ENCODE measurements at regions not wholly inside any gene's neighbourhood (a gene's known extent, or its start where the extent isn't known, plus 50 kb on each side); places are given as distances from the start of the nearest gene placed in this dataset. TPM values are rescaled to one million over a fixed set of nuclear protein-coding genes. Genes with fewer than 3 reads are reported as not detected.

DNA sequence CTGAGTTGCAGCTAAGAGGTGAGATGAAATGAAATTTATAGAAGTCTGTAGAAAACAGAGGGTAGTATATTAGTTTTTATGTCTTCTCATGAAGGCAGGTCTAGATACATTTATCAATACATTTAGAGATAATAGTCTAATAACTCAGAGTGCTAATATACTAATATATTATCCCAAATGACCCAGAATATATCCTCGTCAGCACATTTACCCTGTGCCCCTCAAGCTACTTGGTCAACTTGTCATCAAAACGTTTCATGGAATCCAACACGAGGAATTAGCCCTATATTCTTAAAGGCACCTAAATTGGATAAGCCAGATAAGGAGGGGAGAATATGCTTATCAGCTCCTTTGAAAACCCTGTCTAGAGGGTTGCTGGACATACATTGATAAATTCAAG is 415.1 kb upstream of the LRRTM1 start:
- TF ChIP-seq, protein P1, sequence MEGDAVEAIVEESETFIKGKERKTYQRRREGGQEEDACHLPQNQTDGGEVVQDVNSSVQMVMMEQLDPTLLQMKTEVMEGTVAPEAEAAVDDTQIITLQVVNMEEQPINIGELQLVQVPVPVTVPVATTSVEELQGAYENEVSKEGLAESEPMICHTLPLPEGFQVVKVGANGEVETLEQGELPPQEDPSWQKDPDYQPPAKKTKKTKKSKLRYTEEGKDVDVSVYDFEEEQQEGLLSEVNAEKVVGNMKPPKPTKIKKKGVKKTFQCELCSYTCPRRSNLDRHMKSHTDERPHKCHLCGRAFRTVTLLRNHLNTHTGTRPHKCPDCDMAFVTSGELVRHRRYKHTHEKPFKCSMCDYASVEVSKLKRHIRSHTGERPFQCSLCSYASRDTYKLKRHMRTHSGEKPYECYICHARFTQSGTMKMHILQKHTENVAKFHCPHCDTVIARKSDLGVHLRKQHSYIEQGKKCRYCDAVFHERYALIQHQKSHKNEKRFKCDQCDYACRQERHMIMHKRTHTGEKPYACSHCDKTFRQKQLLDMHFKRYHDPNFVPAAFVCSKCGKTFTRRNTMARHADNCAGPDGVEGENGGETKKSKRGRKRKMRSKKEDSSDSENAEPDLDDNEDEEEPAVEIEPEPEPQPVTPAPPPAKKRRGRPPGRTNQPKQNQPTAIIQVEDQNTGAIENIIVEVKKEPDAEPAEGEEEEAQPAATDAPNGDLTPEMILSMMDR (IDR thresholded peaks at IDR 0.05), result no peak
- ATAC-seq (ENCODE audit: low FRiP score) (no peak), DNase-seq (ENCODE audit: low spot score) (no peak)

DNA sequence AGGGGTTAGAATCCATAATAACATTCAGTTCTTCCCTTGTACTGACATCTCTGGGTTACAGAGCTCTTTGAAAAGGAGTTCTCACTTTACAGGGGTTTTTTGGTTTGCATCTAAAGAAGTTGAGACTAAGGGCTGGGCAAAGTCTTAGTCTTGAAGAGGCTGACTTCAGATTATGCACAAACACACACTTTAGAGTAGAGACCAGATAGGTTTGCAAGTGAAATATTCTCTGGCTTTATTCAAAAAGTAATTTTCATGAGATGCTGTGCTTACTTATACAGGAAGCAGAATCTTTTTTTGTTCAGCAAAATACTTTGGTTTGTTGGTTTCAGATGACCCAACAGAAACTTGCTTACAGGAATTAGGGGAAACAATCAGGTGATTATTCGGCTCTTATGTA is 410.9 kb upstream of the LRRTM1 start:
- DNase-seq (ENCODE audit: low spot score) (no peak), ATAC-seq (ENCODE audit: low FRiP score) (no peak)
- TF ChIP-seq, protein P1 (IDR thresholded peaks at IDR 0.05), result no peak

DNA sequence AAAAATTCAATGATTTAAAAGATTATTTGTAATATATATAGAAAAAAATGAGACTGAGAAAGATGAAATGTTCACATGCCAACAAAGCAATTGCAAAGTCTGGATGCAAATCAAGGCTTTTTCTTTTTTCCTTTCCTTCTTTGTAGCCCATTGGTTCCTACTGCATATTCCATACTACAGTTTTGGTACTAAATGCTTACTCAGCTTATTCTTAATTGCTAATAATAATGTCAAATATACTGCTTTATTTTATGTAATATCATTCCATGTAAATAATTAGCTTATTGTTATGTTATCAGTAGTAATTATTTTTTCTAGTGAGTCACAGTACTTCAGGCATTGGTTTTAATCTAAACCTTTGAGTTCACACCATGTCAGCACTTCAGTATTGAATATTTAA is 407.4 kb upstream of the LRRTM1 start:
- no peak for DNase-seq (ENCODE audit: low spot score)
- TF ChIP-seq, protein P1 (IDR thresholded peaks at IDR 0.05), result no peak
- no peak for ATAC-seq (ENCODE audit: low FRiP score)

DNA sequence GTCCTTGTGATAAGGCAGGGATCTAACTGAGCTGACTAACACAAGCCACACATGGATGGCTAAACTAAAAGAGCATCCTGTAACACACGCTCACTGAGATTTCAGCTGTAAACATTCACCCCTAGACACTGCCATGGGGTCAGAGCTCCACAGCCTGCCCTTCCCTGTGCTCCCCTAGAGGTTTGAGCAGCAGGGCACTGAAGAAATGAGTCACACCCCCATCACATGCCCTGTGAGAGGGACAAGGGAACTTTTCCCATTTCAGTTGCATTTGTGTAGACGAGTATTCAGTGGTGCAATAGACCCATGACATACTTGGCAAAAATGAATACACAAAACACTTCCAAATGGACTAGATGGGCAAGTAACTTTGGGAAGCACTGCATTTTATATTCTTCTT is 402.4 kb upstream of the LRRTM1 start:
- DNase-seq (ENCODE audit: low spot score), result no peak
- TF ChIP-seq, protein P1 (IDR thresholded peaks at IDR 0.05), result no peak
- no peak for ATAC-seq (ENCODE audit: low FRiP score)

DNA sequence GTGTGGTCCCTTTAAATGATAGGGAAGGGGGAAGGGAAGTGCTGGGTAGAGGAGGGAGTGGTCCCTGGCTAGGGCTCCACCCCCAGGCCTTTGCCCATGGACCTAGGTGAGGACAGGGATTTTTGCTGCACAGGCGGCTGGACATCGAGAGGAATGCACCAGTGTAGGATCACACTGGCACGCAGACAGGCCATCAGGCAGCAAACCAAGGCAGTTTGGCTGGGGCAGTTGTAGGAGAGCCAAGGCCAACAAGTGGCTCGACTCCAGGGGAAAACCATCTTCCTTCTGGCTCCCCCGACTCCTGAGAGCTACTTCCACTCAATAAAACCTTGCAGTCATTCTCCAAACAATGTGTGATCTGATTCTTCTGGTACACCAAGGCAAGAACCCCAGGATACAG is 402.0 kb upstream of the LRRTM1 start:
- TF ChIP-seq, protein P1 (IDR thresholded peaks at IDR 0.05), result no peak
- DNase-seq (ENCODE audit: low spot score), result no peak
- no peak for ATAC-seq (ENCODE audit: low FRiP score)

DNA sequence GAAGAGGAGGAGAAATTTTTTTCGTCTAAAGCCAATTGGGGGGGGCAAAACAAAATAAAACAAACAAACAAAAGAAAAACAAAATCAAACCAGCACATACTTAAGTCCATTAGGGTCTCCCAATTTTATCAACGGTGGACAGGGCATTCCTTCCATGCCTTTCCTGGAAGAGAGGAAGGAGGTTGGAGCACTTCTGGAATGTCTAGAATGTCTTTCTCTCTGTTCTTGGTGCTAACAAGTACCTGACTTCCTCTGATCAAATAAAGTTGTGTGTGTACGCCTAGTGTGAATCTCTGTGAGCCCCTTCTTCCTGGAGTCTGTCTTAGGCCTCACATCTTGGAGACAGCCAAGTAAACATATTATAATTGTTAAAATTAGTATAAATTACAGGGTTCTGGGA is 399.0 kb upstream of the LRRTM1 start:
- TF ChIP-seq, protein P1 (IDR thresholded peaks at IDR 0.05), result no peak
- ATAC-seq (ENCODE audit: low FRiP score), result no peak
- no peak for DNase-seq (ENCODE audit: low spot score)

DNA sequence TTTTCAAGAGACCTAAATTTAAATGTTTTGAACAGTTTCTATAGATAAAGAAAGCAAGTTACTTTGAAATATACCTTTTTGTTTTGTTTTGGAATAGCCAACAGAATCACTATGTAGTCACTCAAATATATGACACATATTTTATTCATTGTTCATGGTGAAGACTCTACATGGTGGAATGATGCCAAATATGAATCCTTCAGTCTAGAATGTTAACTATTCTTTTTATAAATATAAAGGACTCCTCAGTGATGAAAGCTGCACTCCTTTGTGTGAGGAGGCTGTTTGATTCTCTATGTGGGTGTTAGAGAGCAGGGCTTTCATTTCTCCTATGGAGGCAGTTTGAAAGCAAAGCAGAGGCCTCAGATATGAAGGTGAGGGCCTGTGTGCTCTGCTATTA is 396.4 kb upstream of the LRRTM1 start:
- ATAC-seq (ENCODE audit: low FRiP score) (no peak), DNase-seq (ENCODE audit: low spot score) (no peak)
- TF ChIP-seq, protein P1 (IDR thresholded peaks at IDR 0.05), result no peak

Small RNA genes lying in the stretch of these regions (small RNA-seq; reads per million reads assigned to genes)
- gene AC013262.1 (not detected), gene AC138623.1 (not detected), gene RF00019 (not detected), gene RN7SL201P (not detected), gene RNA5SP99 (0.39 reads per million), gene RNU6-1312P (not detected), gene RNU6-685P (not detected), gene RPL37P10 (not detected)

Data from omental fat pad (tissue), 3 donors.